ENCODE measurements at regions not wholly inside any gene's neighbourhood (a gene's known extent, or its start where the extent isn't known, plus 50 kb on each side); places are given as distances from the start of the nearest gene placed in this dataset.

- Histone ChIP-seq H3K27me3 (ENCODE audit: control insufficient read depth, low read length) (no peaks in the 10 kb centered on the region), H3K36me3 (ENCODE audit: control insufficient read depth, low read length) (no peaks in the 10 kb centered on the region), H3K79me2 (ENCODE audit: control insufficient read depth, low read length) (no peaks in the 10 kb centered on the region), H3K27ac (ENCODE audit: low read depth, low read length) (no peak overlapping the region), H3K4me3 (ENCODE audit: low read length) (no peak overlapping the region), H3F3A (ENCODE audit: control insufficient read depth, insufficient read depth) (no peaks in the 10 kb centered on the region), H3K4me1 (ENCODE audit: control insufficient read depth, low read length) (no peaks in the 10 kb centered on the region), H4K20me1 (ENCODE audit: control insufficient read depth, insufficient read depth, low read depth, low read length) (no peaks in the 10 kb centered on the region), H3K9me3 (ENCODE audit: control insufficient read depth, insufficient read depth, low read length) (no peaks in the 10 kb centered on the region), H3K4me2 (ENCODE audit: low read length) (no peak overlapping the region), H3K9me2 (replicated peaks; ENCODE audit: control insufficient read depth, low read length) (no peaks in the 10 kb centered on the region)
- TF ChIP-seq CTCF (IDR thresholded peaks at IDR 0.05; ENCODE audit: low read depth, low read length, poor library complexity, severe bottlenecking) = no peak
- TF ChIP-seq EZH2phosphoT487 (IDR thresholded peaks at IDR 0.05; ENCODE audit: borderline replicate concordance, low read length) = no peak
Measured at GRCh38 chr14:34027990-34028495, 77.2 kb upstream of the EGLN3 start.

DNA sequence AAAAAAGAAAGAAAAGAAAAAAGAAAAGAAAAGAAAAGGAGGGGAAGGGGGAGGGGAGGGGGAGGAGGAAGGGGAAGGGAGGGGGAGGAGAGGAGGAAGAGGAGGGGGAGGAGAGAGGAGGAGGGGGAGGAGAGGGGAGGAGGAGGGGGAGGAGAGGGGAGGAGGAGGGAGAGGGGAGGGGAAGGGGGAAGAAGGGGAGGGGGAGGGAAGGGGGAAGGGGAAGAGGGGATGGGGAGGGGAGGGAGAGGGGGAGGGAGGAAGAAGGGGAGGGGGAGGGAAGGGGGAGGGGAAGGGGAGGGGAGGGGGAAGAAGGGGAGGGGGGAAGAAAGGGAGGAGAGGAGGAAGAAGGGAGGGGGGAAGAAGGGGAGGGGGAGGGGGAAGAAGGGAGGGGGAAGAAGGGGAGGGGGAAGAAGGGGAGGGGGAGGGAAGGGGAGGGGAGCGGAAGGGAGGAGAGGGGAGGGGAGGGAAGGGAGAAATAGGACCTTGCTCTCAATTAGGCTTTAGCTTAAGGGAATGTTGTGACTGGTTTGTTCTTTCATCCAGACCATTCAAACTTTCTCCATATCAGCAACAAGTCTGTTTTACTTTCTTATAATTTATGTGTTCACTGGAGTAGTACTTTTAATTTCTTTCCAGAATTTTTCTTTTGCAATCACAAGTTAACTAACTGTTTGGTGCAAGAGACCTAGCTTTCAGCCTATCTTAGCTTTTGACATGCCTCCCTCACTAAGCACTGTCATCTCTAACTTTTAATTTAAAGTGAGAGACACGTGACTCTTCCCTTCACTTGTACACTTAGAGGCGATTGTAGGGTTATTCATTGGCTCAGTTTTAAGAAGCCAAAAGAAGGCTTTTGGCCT lies 76.5 kb upstream of the EGLN3 start:
- no peak for TF ChIP-seq CTCF (IDR thresholded peaks at IDR 0.05; ENCODE audit: low read depth, low read length, poor library complexity, severe bottlenecking)
- no peaks in the 10 kb centered on the region for H3K9me2 ChIP-seq (replicated peaks; ENCODE audit: control insufficient read depth, low read length)
- H3K27ac ChIP-seq (ENCODE audit: low read depth, low read length) = no peak overlapping the region
- H4K20me1 ChIP-seq (ENCODE audit: control insufficient read depth, insufficient read depth, low read depth, low read length) = no peaks in the 10 kb centered on the region
- no peak overlapping the region for H3K4me2 ChIP-seq (ENCODE audit: low read length)
- no peaks in the 10 kb centered on the region for H3K4me1 ChIP-seq (ENCODE audit: control insufficient read depth, low read length)
- H3K27me3 ChIP-seq (ENCODE audit: control insufficient read depth, low read length) = no peaks in the 10 kb centered on the region
- no peaks in the 10 kb centered on the region for H3K79me2 ChIP-seq (ENCODE audit: control insufficient read depth, low read length)
- no peak overlapping the region for H3K4me3 ChIP-seq (ENCODE audit: low read length)
- no peaks in the 10 kb centered on the region for H3K36me3 ChIP-seq (ENCODE audit: control insufficient read depth, low read length)
- no peaks in the 10 kb centered on the region for H3F3A ChIP-seq (ENCODE audit: control insufficient read depth, insufficient read depth)
- no peaks in the 10 kb centered on the region for H3K9me3 ChIP-seq (ENCODE audit: control insufficient read depth, insufficient read depth, low read length)

- no peaks in the 10 kb centered on the region for H3K36me3 ChIP-seq (ENCODE audit: control insufficient read depth, low read length)
- no peaks in the 10 kb centered on the region for H3K4me1 ChIP-seq (ENCODE audit: control insufficient read depth, low read length)
- TF ChIP-seq CTCF (IDR thresholded peaks at IDR 0.05; ENCODE audit: low read depth, low read length, poor library complexity, severe bottlenecking) = no peak
- TF ChIP-seq EZH2phosphoT487 (IDR thresholded peaks at IDR 0.05; ENCODE audit: borderline replicate concordance, low read length) = no peak
Measured at GRCh38 chr14:34025325-34026017, 74.6 kb upstream of the EGLN3 start.

More at GRCh38 chr14:34025325-34026017, 74.6 kb upstream of the EGLN3 start:
- no peaks in the 10 kb centered on the region for H3K9me2 ChIP-seq (replicated peaks; ENCODE audit: control insufficient read depth, low read length)
- no peaks in the 10 kb centered on the region for H4K20me1 ChIP-seq (ENCODE audit: control insufficient read depth, insufficient read depth, low read depth, low read length)
- H3F3A ChIP-seq (ENCODE audit: control insufficient read depth, insufficient read depth) = no peaks in the 10 kb centered on the region
- no peaks in the 10 kb centered on the region for H3K9me3 ChIP-seq (ENCODE audit: control insufficient read depth, insufficient read depth, low read length)
- H3K27ac ChIP-seq (ENCODE audit: low read depth, low read length) = no peak overlapping the region
- no peak overlapping the region for H3K4me2 ChIP-seq (ENCODE audit: low read length)
- no peaks in the 10 kb centered on the region for H3K27me3 ChIP-seq (ENCODE audit: control insufficient read depth, low read length)
- H3K79me2 ChIP-seq (ENCODE audit: control insufficient read depth, low read length) = no peaks in the 10 kb centered on the region
- H3K4me3 ChIP-seq (ENCODE audit: low read length) = no peak overlapping the region
